PC-3 (cell line): ENCODE measurements at regions not wholly inside any gene's neighbourhood (a gene's known extent, or its start where the extent isn't known, plus 50 kb on each side); places are given as distances from the start of the nearest gene placed in this dataset.

Experiments
- EZH2 ChIP-seq: fragments of 300-600 bp; sonication (generic); IDR thresholded peaks from one replicate; pipeline ENCODE4 v1.6.1; 2017; ENCODE audit warnings: antibody characterized with exemption, mild to moderate bottlenecking, low read length; ENCODE audit not compliant: unreplicated experiment
- EZH2phosphoT487 ChIP-seq: fragments of 300-600 bp; sonication (generic); IDR thresholded peaks from 2 replicates; pipeline ENCODE4 v1.6.1; 2018; ENCODE audit warnings: mild to moderate bottlenecking, antibody characterized with exemption, low read length, borderline replicate concordance
- TF ChIP-seq, protein P1 (sequence below): fragments of 300-600 bp; sonication (generic); conservative IDR thresholded peaks from 2 replicates; pipeline ENCODE4 v1.5.1; 2017; ENCODE audit warnings: antibody characterized with exemption, low read depth, mild to moderate bottlenecking, low read length

DNA sequence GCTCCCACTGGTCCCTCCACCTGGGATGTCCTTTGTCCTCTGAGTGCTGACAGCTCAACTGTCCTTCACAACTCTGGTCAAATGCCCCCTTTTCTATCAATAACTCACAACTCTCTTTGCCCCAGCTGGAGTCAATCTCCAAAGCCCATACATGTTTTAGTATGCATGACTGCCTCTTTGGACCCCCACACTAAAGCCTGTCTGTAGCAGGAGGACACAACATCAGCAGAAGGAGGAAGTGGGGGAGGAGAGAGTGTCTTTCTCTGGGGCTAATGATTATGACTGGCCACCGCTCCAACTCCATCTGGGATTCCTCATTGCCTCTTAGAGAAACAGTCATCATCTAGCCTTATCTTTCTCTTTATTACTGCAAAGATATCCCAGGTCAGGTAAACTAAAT lies 186.6 kb upstream of the FGGY start:
- TF ChIP-seq EZH2: no peak
- TF ChIP-seq, protein P1, sequence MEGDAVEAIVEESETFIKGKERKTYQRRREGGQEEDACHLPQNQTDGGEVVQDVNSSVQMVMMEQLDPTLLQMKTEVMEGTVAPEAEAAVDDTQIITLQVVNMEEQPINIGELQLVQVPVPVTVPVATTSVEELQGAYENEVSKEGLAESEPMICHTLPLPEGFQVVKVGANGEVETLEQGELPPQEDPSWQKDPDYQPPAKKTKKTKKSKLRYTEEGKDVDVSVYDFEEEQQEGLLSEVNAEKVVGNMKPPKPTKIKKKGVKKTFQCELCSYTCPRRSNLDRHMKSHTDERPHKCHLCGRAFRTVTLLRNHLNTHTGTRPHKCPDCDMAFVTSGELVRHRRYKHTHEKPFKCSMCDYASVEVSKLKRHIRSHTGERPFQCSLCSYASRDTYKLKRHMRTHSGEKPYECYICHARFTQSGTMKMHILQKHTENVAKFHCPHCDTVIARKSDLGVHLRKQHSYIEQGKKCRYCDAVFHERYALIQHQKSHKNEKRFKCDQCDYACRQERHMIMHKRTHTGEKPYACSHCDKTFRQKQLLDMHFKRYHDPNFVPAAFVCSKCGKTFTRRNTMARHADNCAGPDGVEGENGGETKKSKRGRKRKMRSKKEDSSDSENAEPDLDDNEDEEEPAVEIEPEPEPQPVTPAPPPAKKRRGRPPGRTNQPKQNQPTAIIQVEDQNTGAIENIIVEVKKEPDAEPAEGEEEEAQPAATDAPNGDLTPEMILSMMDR: no peak
- no peak for TF ChIP-seq EZH2phosphoT487
